D721Med (cell line): ENCODE measurements at regions not wholly inside any gene's neighbourhood (a gene's known extent, or its start where the extent isn't known, plus 50 kb on each side); places are given as distances from the start of the nearest gene placed in this dataset.

Experiments
- DNase-seq: peaks from one replicate; pipeline ENCODE4 v3.0.0; 2011; ENCODE audit warnings: low spot score; ENCODE audit not compliant: insufficient read length
- FAIRE-seq: peaks from 2 replicates; lab custom pipeline; 2011; peaks lifted over from hg19 to GRCh38; lab: Jason Lieb, UNC
- TF ChIP-seq, protein P1 (sequence below): IDR thresholded peaks from 2 replicates; pipeline ENCODE4 v1.5.1; 2012; ENCODE audit warnings: mild to moderate bottlenecking, control low read depth; ENCODE audit not compliant: insufficient read depth; ENCODE audit errors: missing control alignments

DNA sequence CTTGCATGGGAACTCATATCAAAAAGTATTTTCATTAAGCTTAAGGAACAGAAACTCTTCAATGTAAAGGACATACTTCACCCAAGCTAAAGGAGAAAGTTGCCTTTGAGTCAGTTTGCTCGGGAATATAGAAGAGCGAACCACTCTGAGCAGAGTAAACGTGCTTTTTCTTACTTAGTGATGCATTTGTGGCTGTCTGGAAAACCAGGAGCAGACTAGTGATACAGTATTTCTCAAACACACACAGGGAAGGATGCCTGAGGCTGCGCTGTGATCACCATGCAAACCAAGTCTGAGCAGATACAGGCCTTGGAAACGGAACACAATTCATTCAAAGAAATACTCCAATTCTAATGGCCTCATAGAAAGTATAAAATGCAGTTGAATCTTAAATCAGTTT lies 121.0 kb upstream of the CDIN1 start:
- TF ChIP-seq, protein P1, sequence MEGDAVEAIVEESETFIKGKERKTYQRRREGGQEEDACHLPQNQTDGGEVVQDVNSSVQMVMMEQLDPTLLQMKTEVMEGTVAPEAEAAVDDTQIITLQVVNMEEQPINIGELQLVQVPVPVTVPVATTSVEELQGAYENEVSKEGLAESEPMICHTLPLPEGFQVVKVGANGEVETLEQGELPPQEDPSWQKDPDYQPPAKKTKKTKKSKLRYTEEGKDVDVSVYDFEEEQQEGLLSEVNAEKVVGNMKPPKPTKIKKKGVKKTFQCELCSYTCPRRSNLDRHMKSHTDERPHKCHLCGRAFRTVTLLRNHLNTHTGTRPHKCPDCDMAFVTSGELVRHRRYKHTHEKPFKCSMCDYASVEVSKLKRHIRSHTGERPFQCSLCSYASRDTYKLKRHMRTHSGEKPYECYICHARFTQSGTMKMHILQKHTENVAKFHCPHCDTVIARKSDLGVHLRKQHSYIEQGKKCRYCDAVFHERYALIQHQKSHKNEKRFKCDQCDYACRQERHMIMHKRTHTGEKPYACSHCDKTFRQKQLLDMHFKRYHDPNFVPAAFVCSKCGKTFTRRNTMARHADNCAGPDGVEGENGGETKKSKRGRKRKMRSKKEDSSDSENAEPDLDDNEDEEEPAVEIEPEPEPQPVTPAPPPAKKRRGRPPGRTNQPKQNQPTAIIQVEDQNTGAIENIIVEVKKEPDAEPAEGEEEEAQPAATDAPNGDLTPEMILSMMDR = no peak
- DNase-seq = no peak

DNA sequence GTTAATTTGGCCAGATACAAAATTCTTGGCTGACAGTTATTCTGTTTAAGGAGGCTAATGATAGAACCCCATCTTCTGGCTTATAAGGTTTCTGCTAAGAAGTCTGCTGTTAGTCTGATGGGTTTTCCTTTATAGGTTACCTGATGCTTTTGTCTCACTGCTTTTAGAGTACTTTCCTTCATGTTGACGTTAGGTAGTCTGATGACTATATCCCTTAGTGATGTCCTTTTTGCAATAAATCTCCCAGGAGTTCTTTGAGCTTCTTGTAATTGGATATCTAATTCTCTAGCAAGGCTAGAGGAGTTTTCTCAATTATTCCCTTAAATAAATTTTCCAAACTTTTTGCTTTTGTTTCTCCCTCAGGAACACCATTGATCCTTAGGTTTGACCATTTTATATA lies 114.1 kb upstream of the CDIN1 start:
- TF ChIP-seq, protein P1 = no peak
- DNase-seq (no peak), FAIRE-seq (no peak)

More for the DNA sequence above, 121.0 kb upstream of the CDIN1 start:
- FAIRE-seq = no peak

DNA sequence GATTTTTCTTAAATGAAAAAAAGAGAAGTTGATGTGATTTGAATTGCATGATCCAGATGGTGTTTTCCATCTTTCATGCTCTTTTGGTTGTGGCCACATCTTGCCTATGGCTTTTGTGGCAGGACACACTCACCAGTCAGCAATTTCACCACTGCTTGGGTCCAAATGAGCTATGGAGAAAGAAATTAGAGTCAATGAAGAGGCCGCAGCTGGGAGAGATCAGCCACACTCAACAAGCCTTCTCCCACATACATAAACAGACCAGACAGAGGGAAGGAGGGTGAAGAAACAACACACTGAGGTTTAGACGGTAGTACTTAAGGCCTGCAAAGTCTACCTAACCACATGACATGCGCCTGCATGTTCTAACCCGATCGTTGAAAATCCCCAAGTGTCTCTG lies 110.7 kb upstream of the CDIN1 start:
- DNase-seq (no peak), FAIRE-seq (no peak)
- TF ChIP-seq, protein P1 = no peak

DNA sequence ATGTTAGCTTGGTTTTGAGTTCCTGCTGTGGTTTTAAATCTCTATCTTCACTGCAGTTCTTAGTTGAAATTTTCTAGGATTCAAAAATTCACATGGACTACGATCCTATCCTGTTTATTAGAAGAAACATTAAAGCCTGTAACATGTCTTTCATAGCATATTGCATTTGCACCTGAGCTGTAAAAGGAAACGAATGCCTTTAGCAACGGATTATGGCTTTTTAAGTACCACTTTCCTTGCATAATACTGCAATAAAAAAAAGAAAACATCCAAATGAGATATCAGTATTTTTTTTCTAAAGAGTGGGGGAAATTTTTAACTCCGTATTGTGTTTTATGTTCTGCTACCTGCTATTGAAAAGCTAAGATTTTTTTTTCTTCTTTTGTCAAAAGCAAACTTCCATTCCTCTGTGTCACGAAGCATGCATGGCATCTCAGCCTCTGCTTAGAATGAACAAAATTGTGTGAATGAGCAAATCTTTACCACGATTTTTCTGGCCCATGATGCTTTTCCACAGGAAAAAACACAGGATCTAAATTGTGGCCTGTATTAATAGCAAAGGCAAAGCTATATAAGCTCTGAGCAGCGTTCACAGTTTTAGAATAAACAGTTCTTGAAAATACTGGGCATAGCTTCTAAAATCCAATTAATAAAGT lies 110.0 kb upstream of the CDIN1 start:
- FAIRE-seq = no peak
- DNase-seq = no peak
- TF ChIP-seq, protein P1 = no peak

DNA sequence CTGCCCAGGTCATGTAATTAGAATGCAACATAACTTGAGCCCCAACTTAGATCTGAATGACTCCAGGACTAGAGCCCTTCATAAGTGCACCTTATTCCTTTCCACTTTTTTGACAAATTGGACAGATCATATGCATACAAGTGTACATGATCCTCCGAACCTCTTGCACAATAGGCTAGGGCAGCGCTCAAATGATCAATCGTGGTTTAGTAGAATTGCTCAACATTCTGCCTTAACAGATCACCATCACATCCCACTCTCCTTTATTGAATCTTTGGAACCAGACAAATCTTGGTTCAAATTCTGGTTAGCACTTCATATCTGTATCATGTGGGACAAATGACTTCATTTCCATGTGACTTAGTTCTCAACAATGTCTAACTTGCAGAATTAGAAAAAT lies 106.8 kb upstream of the CDIN1 start:
- FAIRE-seq (no peak), DNase-seq (no peak)
- TF ChIP-seq, protein P1 = no peak

DNA sequence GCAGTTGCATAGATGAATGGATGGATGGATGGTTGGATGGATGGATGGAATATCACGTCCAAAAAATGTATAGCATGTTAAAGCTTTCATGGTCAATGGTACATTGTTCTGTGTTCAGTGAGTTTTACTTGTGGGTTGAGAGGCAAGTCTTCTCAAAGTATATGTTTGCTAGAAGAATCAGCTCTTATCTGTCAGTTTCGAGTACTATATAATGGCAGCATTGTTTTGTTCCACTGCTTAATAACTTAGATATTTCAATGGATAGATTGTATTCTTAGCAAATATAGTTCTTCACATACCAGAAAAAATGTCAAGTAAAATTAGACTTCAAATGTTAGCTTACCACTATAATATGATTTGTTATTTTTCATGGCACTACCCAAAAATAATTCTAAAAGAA lies 100.9 kb upstream of the CDIN1 start:
- FAIRE-seq = no peak

DNA sequence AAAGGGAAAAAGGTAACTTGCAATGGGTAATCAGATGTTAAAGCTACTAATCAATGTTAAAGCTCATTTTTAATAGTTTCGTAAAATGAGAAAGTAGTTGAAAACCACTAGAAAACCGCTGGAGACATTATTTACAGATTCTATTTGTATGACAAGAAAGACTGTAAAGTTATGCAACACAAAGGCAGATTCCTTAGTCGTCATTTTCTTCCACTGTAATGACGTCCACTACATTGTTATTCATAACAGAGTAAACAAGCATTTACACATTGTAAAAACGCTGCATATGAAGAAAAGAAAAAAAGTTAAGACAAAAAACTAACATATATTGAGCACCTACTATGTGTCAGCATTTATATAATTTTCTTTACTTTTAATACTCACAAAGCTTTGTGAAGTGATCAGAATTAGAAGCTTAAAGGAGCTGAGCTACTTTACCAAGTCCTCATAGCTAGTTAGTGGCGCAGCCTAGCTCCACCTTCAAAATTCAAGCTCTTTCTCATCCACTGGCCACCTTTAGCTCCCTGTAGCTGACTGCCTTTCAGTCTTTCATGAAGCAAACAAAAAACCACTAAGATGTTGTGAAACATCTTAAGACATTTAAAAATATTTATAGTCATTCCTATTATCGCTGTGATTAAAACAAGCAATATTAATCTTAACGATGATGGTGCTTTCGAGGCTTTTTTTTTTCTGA lies 100.1 kb upstream of the CDIN1 start:
- no peak for FAIRE-seq
- DNase-seq = no peak
- TF ChIP-seq, protein P1 = no peak

More for the DNA sequence above, 100.9 kb upstream of the CDIN1 start:
- DNase-seq = no peak
- TF ChIP-seq, protein P1 = no peak
